ENCODE measurements at regions not wholly inside any gene's neighbourhood (a gene's known extent, or its start where the extent isn't known, plus 50 kb on each side); places are given as distances from the start of the nearest gene placed in this dataset.
A peak's percentile ranks its signal among the peaks of the same experiment; 100 is the strongest.
"Not testable (repeated sequence)": the region's sequence is repeated elsewhere in the genome, so short reads cannot be mapped to it uniquely, and the experiment has no call there.

DNA sequence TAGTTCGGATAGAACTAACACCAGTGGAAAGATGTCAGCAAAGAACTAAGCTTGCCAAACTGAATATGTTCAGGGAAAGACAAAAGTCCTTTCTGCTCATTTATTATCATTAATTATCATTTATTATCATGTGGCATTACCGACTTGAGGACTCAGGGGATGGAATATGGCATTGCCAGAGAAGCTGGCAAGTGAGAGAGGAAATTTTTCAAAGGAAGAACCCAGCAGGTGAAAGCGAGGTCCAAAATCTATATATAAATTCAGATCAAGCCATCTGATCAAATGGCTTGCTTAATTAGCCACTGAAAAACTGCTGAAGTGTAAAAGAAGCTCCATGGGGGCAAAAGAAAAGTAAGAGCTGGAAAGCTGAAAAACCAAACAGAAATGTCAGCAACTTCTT, 1049.6 kb upstream of the SEMA6A start:
- DNase-seq (ENCODE audit: low spot score) = no peak

DNA sequence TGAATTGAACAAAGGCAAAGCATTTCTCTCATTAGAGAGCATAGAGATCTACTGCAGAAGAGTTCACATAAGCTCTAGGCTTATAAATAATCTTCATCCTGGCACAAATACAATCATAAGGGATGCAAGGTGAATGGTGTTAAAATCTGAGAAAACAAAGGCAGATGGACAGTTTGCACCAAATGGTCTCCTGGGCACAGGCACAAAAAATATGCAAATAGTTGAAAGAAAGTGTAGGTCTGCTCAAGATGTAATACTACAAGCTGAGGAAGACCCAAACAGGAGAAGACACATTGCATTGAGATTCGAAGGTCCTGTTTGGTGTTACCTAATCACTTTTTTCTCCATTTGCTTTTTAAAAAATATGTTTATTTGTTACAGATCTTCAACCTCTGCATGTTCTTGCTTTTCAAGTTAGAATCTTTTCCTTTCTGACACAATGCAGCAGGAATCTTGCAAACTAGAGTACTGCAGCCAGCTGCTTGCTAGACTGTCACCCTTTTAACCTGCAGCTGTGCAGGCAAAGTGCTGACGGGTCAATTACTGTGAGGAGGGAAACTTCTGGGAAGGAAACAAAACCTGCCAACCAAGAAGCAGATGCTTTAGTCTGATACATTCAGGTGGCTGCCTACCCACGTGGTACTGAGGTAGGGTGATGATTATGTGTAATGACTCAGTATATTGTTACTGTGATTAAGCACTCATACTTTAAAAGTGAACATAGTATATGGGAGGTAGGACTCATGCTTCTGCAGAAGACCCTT, 1048.6 kb upstream of the SEMA6A start:
- DNase-seq (ENCODE audit: low spot score) = no peak

DNA sequence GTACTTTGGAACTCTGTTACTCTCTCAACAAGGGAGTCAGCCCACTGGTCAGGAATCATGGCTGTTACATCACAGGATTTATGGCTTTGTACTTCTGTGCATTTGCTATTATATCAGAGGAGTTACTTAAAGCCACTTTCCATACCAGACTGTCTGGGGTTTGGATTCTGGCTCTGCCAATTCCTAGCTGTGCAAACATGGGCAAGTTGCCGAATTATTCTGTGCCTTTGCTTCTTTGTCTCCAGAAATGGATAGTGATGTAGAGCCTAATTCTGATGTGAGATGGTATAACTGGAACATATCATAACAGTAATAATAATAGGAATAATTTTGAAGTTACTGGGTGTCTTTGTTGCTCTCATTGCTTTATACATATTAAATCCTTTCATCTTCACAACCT, 1047.3 kb upstream of the SEMA6A start:
- no peak for DNase-seq (ENCODE audit: low spot score)

DNA sequence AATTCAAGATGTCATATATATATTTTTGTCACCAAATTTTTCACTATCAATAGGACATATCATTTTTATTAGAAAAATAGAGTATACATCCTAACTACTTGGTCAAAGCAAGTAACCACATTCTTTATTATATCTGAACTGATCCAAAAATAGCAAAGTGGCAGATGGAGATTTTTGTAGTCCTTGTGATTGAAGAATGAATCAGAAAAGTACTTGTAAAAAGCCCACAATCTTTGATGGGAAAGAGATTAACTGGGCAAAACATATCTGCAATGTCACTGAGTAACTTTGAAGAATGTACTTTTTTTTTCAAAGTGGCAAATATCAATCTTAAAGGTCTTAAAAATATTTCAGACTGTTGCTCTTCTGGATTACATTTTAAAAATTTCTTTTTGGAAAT, 1040.6 kb upstream of the SEMA6A start:
- DNase-seq (ENCODE audit: low spot score) = no peak

DNA sequence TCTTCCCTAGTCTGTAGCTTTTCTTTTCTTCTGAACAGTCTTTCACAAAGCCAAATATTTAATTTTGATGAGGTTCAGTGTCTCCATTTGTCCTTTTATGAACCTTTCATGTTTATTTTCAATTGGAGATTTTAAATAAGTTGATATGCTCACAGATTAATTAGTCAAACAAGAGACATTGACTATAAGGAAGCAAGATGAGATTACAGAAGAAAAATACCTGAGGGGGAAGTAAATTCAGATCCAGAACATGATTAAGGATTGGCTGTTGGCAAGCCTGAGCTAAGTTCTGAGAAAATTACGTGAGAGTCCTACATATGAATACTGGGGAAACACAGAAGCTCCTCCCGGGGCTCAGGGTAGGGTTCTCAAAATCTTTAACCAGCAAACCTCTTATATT, 1039.8 kb upstream of the SEMA6A start:
- DNase-seq (ENCODE audit: low spot score) = no peak

DNA sequence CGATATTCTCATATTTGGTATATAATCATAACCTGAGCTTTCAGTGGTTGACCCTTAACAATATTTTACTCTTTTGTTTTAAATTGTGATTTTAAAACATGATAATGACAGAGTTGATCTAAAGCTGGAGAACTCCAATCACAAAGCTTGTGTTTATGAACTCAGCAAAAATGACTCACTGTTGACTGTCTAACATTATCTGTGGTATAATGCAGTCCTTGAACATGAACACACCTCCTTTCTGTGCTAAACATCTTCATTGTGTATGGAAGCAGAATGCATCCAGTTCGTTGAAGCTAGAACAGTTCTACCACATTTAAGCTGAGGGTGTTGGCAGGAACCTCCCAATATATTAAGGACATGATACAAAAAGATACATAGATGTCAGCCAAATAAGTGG, 1030.2 kb upstream of the SEMA6A start:
- DNase-seq (ENCODE audit: low spot score) = no peak

DNA sequence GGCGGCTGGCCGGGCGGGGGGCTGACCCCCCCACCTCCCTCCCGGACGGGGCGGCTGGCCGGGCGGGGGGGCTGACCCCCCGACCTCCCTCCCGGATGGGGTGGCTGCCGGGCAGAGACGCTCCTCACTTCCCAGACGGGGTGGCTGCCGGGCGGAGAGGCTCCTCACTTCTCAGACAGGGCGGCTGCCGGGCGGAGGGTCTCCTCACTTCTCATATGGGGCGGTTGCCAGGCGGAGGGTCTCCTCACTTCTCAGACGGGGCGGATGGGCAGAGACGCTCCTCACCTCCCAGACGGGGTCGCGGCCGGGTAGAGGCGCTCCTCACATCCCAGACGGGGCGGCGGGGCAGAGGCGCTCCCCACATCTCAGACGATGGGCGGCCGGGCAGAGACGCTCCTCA, 1025.2 kb upstream of the SEMA6A start:
- DNase-seq (ENCODE audit: low spot score) = not testable (repeated sequence)

DNA sequence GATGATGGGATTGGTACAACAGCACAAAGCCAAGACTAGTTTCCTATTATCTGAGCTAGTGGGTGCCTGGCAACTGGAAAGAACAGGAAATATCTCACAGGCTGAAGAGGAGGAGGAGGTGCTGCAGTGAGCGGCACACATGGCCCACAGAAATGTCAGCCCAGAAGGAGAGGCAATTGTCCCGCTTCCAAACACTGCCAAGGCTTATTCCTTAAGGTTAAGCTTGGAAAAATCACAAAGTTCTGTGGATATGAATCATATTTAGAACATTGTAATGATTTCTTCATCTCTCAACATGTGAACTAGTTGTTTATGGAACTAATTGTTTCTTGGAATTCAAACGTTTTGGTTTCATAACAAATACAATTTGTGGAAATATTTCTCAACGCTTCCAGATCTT, 1019.5 kb upstream of the SEMA6A start:
- no peak for DNase-seq (ENCODE audit: low spot score)

DNA sequence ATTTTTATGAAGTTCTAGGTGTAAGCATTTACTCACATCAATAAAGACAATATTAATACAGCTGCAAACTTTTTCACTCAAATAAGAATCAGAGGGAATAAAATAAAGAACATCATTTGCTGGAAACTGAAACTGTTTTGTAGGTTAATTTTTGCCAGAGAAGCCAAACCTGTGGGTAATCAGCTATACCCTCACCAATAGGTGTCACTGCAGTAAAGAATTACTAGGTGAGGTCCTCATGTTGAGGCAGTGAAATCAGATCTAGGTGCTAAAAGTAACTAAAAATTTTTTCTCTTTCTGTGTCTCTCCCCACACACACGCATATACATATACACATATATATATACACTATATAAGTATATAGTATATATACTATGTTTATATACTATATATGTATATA, 1016.3 kb upstream of the SEMA6A start:
- peak; percentile 16 for DNase-seq (ENCODE audit: low spot score)

DNA sequence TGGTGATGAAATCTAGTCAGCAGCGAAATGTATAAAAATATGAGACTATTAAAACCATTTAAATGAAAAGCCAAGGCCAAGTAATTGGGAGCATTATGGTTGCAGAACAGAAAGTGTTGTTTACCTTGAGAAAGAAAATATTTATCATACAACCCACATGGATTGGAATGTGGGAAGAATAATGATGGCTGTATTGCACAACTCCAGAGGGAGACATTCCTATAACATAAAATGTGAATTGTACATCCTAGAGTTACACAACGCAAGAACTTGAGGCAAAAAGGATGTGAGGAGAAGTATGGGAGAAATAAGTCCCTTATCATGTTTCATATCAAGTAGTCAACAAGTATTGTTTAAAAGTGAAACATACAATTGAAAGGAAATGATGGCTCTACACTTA, 1014.0 kb upstream of the SEMA6A start:
- no peak for DNase-seq (ENCODE audit: low spot score)

DNA sequence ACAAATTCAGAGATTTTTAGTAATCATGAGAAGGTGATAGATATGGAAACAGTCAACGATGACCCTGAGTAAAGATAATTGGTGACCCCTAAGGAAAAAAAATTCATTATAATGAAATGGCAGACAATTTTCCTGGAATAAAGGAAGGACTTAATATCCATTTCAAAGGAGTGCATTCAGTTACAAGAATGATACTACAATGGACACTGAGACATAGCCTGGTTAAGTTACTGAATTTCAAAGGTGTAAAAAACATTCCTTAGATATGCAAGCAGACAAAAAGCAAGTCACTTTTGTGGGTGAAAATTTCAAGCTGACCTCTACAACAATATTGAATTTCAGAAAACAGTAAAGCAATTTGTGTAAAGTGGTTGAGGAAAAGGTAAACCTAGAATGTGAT, 1012.5 kb upstream of the SEMA6A start:
- no peak for DNase-seq (ENCODE audit: low spot score)

DNA sequence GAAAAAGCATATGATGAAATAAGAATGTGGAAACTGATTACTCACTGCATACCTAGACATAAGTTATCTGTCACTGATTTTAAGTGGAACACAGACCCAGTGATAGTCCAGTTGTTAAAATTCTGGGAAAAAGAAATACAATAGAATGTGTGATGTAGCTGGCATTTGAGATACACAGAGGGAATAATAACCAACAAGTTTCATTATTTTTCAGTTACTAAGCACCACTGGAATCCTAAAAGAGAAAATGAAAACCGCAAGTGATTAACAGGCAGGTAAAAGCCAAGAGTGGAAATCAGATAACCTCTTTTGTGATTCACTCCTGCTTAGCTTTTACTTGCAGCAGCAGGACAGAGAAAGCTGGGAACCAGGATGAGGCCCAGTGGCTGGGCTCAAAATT, 994.0 kb upstream of the SEMA6A start:
- no peak for DNase-seq (ENCODE audit: low spot score)

DNA sequence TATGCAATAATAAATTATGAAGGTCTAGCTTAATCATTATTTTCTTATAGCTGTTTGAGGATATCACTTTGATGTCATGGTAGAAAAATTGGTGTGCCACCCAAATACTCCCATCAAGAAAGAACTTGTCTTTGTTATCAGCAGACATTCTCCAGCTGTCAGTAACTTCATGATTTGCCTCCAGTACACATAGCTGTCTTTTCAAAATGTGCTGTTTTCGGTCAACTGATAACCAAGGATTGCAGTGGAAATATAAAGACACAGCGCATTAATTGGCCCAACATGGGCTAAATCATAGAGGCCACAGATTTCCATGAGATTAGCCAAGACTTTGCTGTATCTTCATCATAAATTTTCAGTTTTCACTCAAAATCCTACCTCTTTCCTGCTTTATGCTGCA, 993.5 kb upstream of the SEMA6A start:
- no peak for DNase-seq (ENCODE audit: low spot score)

DNA sequence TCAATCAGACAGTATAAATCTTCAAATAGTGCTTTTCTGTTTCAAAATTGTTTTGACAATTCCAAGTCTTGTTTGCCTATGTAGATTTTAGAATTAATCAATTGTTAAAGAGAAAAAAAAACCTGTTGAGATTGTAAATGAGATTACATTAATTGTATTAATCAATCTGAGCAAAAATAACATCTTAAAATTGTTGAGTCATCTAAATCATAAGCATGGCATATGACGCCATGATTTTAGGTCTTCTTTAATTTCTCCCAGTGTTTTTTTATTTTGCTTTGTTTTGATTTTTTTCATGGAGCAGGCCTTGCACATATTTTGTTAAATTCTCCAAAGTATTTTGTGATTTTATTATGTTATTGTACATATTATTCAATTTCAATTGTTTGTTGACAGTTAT, 988.0 kb upstream of the SEMA6A start:
- DNase-seq (ENCODE audit: low spot score) = no peak

DNA sequence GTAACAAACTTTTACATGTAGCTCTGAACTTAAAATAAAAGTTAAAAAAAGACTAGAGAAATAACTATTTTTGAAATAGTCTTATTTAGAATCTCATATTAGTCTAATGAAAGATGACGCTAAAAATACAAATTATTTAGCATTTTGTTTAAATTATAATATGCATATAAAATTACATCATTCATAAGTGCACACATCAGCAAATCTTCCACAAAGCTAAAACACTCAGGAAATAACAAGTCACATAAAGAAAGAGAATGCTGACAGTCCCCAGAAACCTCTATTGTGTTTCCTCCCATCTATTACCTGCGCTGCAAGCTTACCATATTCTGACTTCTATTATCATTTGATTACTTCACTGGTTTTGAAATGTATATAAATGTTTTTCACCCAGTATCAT, 986.9 kb upstream of the SEMA6A start:
- no peak for DNase-seq (ENCODE audit: low spot score)

DNA sequence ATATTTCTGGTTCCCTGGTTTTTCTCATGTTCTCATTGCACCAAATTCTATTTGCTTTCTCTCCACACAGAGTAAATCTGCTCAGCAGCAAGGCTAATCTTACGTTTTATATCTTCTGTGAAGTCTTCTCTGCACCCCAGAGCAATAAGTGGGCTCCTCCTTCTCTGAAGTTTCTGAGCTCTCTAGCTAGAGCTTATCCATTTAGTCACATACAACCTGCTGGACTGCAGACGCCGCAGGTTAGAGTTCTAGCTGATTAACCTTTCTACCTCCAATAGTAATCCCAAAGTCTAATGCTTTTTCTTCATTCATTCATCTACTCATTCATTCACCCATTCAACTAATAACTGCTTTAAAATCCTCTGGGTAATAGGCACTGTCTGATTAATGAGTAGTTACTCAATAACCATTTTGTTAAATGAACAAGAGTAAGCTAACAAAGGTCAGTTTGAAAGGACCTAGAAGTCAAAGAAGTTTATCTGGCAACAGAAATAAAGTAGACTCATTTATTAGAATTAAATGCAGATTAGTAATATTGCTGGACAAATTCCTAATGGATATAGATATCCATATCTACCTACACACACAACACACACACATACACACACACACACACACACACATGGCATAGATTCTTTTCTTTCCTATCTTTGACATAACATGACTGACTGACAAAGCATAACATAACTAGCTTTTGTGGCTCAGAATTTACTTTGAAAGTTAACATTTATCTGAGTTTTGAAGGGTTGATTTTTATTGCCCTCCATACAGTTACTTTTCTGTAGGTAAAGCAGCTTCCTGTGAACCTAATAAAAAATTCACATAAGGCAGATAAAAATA, 984.6 kb upstream of the SEMA6A start:
- no peak for DNase-seq (ENCODE audit: low spot score)

DNA sequence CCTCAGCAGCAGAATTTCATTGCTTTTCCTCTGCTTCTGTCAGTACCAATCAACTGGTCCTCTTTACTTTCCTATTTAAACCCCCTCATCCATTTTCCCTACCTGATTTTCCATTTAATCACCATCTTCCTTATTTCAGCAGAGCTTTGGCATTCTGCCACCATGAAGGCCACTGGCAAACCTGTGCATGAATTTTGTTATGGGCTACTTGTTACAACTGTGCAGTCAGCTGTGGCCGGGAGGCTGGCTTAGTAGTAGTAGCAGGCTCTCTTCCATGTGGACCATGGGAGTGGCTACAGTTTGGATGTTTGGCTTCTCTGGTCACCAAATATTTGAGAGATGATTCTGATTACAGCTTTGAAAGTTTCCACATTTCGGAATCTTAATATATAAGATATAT, 976.6 kb upstream of the SEMA6A start:
- no peak for DNase-seq (ENCODE audit: low spot score)

DNA sequence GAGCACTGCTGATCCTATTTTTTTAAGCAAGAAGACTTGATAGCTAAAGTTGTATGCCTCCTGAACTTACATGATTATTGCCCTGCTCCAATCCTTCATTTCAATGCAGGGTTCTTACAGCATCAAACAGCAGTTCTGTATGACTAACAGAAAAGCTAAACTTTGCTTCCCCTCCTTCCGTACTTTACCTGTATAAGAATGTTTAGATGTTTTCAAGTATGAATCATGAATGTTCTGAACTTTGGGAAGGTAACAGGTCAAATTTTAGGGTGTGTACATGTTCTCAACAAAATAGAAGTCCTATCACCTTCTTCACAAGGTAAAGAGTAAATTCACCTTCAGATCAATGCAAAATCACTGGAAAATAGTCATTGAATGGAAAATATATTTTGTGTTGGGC, 972.6 kb upstream of the SEMA6A start:
- DNase-seq (ENCODE audit: low spot score) = no peak

DNA sequence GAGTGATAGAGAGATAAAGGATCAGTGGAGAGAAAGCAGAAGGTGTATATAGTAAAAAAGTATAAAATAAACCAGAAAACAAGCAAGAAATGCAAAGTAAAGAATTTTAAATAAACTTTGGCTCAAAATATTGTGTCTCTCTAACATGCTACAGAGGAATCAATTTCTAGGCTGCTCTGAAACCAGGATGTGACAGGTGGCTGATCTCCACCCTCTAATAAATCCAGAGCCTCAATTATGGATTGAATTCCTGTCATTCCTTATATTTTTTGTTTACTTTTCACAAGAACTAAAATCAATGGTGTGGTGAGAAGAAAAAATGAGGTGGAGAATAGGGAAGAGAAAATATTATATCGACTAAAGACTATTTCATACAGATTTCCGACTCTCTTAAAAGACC, 965.1 kb upstream of the SEMA6A start:
- DNase-seq (ENCODE audit: low spot score) = no peak

DNA sequence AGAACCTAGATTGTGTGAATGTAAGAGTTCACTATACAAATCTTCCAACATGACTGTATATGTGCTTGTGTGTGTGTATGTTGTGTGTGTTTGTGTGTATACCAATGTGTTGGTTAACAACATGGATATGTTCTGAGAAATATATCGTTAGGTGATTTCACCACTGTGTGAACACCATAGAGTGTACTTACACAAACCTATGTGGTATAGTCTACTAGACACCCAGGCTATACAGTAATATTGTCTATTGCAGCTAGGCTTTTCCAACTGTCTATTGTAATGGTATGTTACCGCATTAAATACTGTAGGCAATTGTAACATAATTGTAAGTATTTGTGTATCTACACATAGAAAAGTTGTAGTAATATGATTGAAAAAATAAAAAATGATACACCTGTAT, 959.2 kb upstream of the SEMA6A start:
- DNase-seq (ENCODE audit: low spot score) = no peak

DNA sequence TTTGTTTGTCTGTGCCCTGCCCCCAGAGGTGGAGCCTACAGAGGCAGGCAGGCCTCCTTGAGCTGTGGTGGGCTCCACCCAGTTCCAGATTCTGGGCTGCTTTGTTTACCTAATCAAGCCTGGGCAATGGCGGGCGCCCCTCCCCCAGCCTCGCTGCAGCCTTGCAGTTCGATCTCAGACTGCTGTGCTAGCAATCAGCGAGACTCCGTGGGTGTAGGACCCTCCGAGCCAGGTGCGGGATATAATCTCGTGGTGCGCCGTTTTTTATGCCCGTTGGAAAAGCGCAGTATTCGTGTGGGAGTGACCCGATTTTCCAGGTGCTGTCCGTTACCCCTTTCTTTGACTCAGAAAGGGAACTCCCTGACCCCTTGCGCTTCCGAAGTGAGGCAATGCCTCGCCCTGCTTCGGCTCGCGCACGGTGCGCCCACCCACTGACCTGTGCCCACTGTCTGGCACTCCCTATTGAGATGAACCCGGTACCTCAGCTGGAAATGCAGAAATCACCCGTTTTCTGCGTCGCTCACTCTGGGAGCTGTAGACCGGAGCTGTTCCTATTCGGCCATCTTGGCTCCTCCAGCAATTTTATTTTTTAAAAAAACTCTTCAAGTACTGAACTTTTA, 958.5 kb upstream of the SEMA6A start:
- DNase-seq (ENCODE audit: low spot score) = not testable (repeated sequence)

DNA sequence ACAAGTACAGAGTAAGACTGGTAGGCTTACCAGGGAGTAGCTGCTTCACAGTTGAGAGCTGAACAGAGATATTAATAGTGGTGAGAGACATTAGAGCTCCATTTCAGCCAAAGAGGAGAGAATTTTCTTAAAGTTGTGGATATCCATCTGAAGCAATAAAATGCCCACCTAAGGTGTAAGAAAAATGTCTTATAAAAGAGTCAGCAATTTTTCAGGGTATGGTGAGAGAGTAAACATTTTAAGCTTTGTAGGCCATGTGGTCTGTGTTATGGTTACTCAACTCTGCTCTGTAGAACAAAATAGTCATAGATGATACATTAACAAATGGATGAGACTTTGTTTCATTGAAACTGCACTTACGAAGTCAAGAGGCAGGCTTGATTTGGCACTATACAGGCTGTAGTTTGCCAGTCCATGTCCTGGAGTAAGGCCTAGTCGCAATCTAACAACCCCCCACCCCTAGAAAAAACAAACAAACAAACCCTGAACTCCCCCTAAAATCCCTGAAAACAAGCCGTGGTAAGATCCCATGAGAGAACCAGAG, 945.4 kb upstream of the SEMA6A start:
- DNase-seq (ENCODE audit: low spot score) = no peak

DNA sequence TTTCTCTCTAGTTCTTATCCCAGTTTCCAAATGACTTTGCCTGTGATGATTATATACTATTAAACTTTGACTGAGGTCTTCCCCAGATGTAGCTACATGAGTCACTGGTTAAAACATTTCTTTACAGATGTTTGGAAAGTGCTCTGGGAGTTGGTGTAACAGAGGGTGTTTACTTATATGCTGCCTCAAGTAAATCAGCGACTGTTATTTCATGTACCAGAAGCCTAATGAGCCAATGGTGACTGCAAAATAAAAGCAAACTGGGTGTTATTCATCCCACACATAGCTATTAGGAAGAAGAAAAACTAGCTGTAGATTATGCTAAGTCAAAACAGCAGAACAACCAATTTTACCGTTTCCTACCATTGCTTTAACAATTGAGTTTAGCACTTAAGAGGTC, 929.7 kb upstream of the SEMA6A start:
- no peak for DNase-seq (ENCODE audit: low spot score)
